ENCODE measurements at regions not wholly inside any gene's neighbourhood (a gene's known extent, or its start where the extent isn't known, plus 50 kb on each side); places are given as distances from the start of the nearest gene placed in this dataset.
"Not testable (repeated sequence)": the region's sequence is repeated elsewhere in the genome, so short reads cannot be mapped to it uniquely, and the experiment has no call there.

- DNase-seq = no peak
These were observed 375.7 kb downstream of the IRX2 start for GRCh38 chr5:2375757-2376250.

- no peak for DNase-seq
These were observed 376.2 kb downstream of the IRX2 start for GRCh38 chr5:2375291-2375690.

- DNase-seq = no peak
These were observed 376.8 kb downstream of the IRX2 start for GRCh38 chr5:2374703-2375102.

- no peak for DNase-seq
These were observed 377.8 kb downstream of the IRX2 start for GRCh38 chr5:2373631-2374030.

- no peak for DNase-seq
These were observed 380.1 kb downstream of the IRX2 start for GRCh38 chr5:2371419-2371710.

GRCh38 chr5:2370626-2371418, 380.7 kb downstream of the IRX2 start:
- DNase-seq = no peak

GRCh38 chr5:2369178-2369577, 382.3 kb downstream of the IRX2 start:
- no peak for DNase-seq

GRCh38 chr5:2366816-2367215, 384.7 kb downstream of the IRX2 start:
- DNase-seq = no peak

GRCh38 chr5:2357309-2357708, 394.2 kb downstream of the IRX2 start:
- no peak for DNase-seq

- DNase-seq = no peak
These were observed 395.6 kb downstream of the IRX2 start for GRCh38 chr5:2355859-2356258.

- no peak for DNase-seq
These were observed 397.5 kb downstream of the IRX2 start for GRCh38 chr5:2353871-2354440.

GRCh38 chr5:2353211-2353610, 398.3 kb downstream of the IRX2 start:
- no peak for DNase-seq

GRCh38 chr5:2352101-2352861, 399.2 kb downstream of the IRX2 start:
- DNase-seq = no peak

GRCh38 chr5:2349768-2350167, 401.7 kb downstream of the IRX2 start:
- DNase-seq = not testable (repeated sequence)

- no peak for DNase-seq
These were observed 412.8 kb downstream of the IRX2 start for GRCh38 chr5:2338686-2339085.

GRCh38 chr5:2335733-2336515, 415.6 kb downstream of the IRX2 start:
- DNase-seq = no peak

GRCh38 chr5:2335125-2335732, 416.2 kb downstream of the IRX2 start:
- DNase-seq = no peak

GRCh38 chr5:2334719-2335118, 416.8 kb downstream of the IRX2 start:
- no peak for DNase-seq

- no peak for DNase-seq
These were observed 418.2 kb downstream of the IRX2 start for GRCh38 chr5:2333291-2333690.

GRCh38 chr5:2332521-2332920, 419.0 kb downstream of the IRX2 start:
- no peak for DNase-seq

GRCh38 chr5:2330325-2331130, 420.9 kb downstream of the IRX2 start:
- DNase-seq = no peak

- DNase-seq = no peak
These were observed 421.7 kb downstream of the IRX2 start for GRCh38 chr5:2329741-2330140.

All from activated CD4-positive, alpha-beta T cell treated with anti-CD3 and anti-CD28 coated beads for 1 hour (primary cell).